ENCODE measurements at regions not wholly inside any gene's neighbourhood (a gene's known extent, or its start where the extent isn't known, plus 50 kb on each side); places are given as distances from the start of the nearest gene placed in this dataset.
"Not testable (repeated sequence)": the region's sequence is repeated elsewhere in the genome, so short reads cannot be mapped to it uniquely, and the experiment has no call there.

- H3K27ac Mint-ChIP-seq (ENCODE audit: unreplicated experiment): no peak overlapping the region
- TF ChIP-seq CTCF (IDR thresholded peaks at IDR 0.05; ENCODE audit: partially characterized antibody, unreplicated experiment): no peak
- no peak overlapping the region for H3K4me3 Mint-ChIP-seq (ENCODE audit: unreplicated experiment)
- H3K9me3 Mint-ChIP-seq (ENCODE audit: unreplicated experiment): no peaks in the 10 kb centered on the region
- H3K4me1 Mint-ChIP-seq (ENCODE audit: low read depth, unreplicated experiment): peaks cover 5% of the 10 kb centered on the region
- no peaks in the 10 kb centered on the region for H3K36me3 Mint-ChIP-seq (ENCODE audit: unreplicated experiment)
- no peak for DNase-seq
- no peaks in the 10 kb centered on the region for H3K27me3 Mint-ChIP-seq (ENCODE audit: unreplicated experiment)
Observed at GRCh38 chr9:115691693-115692092, 461.9 kb upstream of the PAPPA start.

GRCh38 chr9:115692868-115693267 lies 460.7 kb upstream of the PAPPA start:
- H3K36me3 Mint-ChIP-seq (ENCODE audit: unreplicated experiment); DNase-seq; H3K4me1 Mint-ChIP-seq (ENCODE audit: low read depth, unreplicated experiment); H3K27ac Mint-ChIP-seq (ENCODE audit: unreplicated experiment); H3K9me3 Mint-ChIP-seq (ENCODE audit: unreplicated experiment); H3K27me3 Mint-ChIP-seq (ENCODE audit: unreplicated experiment); H3K4me3 Mint-ChIP-seq (ENCODE audit: unreplicated experiment): not testable (repeated sequence)

- Mint-ChIP-seq H3K4me1 (ENCODE audit: low read depth, unreplicated experiment) (peaks cover 5% of the 10 kb centered on the region), H3K9me3 (ENCODE audit: unreplicated experiment) (no peaks in the 10 kb centered on the region), H3K27me3 (ENCODE audit: unreplicated experiment) (no peaks in the 10 kb centered on the region), H3K36me3 (ENCODE audit: unreplicated experiment) (no peaks in the 10 kb centered on the region), H3K27ac (ENCODE audit: unreplicated experiment) (no peak overlapping the region), H3K4me3 (ENCODE audit: unreplicated experiment) (no peak overlapping the region)
- no peak for TF ChIP-seq CTCF (IDR thresholded peaks at IDR 0.05; ENCODE audit: partially characterized antibody, unreplicated experiment)
- DNase-seq: peak; percentile 27
Observed at GRCh38 chr9:115694014-115694413, 459.6 kb upstream of the PAPPA start.

DNA sequence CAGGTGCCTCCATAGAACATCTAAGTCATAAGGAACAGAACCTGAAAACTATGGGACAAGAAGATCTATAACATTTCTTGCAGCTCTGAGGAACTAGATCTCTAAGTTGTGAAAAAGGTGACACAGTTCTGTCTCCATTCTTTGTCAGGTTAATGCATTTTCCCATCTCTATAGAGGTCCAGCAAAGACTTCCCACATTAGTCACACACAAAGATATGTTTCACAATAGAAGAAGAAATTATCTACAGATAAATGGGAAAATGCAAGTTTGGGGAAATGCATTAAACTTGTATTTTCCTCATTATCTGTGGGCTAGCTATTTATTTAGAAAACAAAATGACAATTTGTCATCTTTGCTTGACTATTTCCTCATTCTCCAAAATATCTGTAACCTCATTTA lies 458.6 kb upstream of the PAPPA start:
- Mint-ChIP-seq H3K36me3 (ENCODE audit: unreplicated experiment) (no peaks in the 10 kb centered on the region), H3K9me3 (ENCODE audit: unreplicated experiment) (no peaks in the 10 kb centered on the region), H3K4me1 (ENCODE audit: low read depth, unreplicated experiment) (peaks cover 5% of the 10 kb centered on the region), H3K27ac (ENCODE audit: unreplicated experiment) (no peak overlapping the region), H3K27me3 (ENCODE audit: unreplicated experiment) (no peaks in the 10 kb centered on the region), H3K4me3 (ENCODE audit: unreplicated experiment) (no peak overlapping the region)
- DNase-seq: no peak
- no peak for TF ChIP-seq CTCF (IDR thresholded peaks at IDR 0.05; ENCODE audit: partially characterized antibody, unreplicated experiment)

DNA sequence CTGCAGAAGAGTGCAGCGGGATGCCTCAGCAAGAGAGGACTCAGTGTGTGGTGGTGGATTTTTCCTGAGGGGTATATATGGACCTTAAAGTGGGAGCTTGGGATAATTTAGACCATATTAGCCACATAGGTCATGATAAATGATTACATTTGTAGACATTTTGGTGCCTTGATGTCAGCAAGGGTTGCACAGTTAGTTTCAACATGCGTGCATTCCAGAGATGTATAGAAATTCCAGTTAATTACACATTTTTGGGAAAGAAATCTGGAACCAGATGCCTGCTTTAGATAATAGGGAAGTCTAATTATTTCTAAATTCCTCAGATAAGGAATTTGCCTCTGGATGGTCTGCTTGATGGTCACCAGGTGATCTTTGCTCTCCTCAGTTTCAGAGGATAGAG lies 440.6 kb upstream of the PAPPA start:
- DNase-seq: no peak
- TF ChIP-seq CTCF (IDR thresholded peaks at IDR 0.05; ENCODE audit: partially characterized antibody, unreplicated experiment): no peak
- Mint-ChIP-seq H3K4me1 (ENCODE audit: low read depth, unreplicated experiment) (peaks cover 5% of the 10 kb centered on the region), H3K27ac (ENCODE audit: unreplicated experiment) (no peak overlapping the region), H3K36me3 (ENCODE audit: unreplicated experiment) (no peaks in the 10 kb centered on the region), H3K9me3 (ENCODE audit: unreplicated experiment) (no peaks in the 10 kb centered on the region), H3K4me3 (ENCODE audit: unreplicated experiment) (no peak overlapping the region), H3K27me3 (ENCODE audit: unreplicated experiment) (no peaks in the 10 kb centered on the region)

DNA sequence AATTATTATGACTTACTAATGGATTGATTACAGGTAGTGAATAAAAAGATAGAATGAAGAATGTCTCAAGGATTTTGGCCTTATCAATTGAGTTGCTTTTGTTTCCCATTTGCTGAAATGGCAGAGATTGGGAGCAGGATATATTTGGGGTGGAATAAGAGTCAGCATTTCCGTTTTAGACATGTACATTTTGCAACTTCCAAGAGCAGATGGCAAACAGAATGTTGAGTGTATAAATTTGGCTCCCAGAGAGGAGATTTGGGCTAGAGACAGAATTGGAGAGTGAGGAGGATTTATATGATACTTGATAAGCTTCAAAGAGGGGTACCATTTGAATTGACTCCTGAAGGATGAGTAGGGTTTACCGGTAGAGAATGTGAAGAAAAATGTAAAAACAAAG lies 437.9 kb upstream of the PAPPA start:
- Mint-ChIP-seq H3K9me3 (ENCODE audit: unreplicated experiment) (no peaks in the 10 kb centered on the region), H3K27ac (ENCODE audit: unreplicated experiment) (no peak overlapping the region), H3K27me3 (ENCODE audit: unreplicated experiment) (no peaks in the 10 kb centered on the region), H3K4me1 (ENCODE audit: low read depth, unreplicated experiment) (peaks cover 5% of the 10 kb centered on the region), H3K36me3 (ENCODE audit: unreplicated experiment) (no peaks in the 10 kb centered on the region), H3K4me3 (ENCODE audit: unreplicated experiment) (no peak overlapping the region)
- DNase-seq: no peak
- no peak for TF ChIP-seq CTCF (IDR thresholded peaks at IDR 0.05; ENCODE audit: partially characterized antibody, unreplicated experiment)

Data from glutamatergic neuron (in vitro differentiated cells).